ENCODE measurements at regions not wholly inside any gene's neighbourhood (a gene's known extent, or its start where the extent isn't known, plus 50 kb on each side); places are given as distances from the start of the nearest gene placed in this dataset.

DNA sequence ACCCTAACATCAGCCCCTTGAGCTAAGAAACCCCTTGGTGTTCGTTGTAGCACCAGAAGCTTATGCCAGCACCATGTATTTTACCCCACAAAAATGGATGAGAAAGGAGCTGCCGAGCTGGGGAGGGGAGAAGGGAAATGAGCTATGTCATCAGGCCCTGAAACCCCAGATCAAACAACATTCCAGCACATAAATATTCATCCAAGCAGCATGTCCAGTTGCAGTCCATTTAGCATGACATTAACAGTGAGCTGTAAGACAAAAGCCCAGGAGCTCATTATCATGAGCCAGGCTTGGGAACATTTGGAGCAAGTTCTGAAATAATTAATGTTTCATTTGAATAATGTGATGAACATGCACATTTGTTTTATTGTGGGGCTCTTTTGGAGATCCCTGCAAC is 630.1 kb upstream of the TMEM132C start:
- DNase-seq (ENCODE audit: low spot score) = peak; percentile 10

- no peak for DNase-seq (ENCODE audit: low spot score)
These were observed 626.6 kb upstream of the TMEM132C start for GRCh38 chr12:127640181-127640886.

- no peak for DNase-seq (ENCODE audit: low spot score)
These were observed 624.8 kb upstream of the TMEM132C start for GRCh38 chr12:127642208-127642607.

DNA sequence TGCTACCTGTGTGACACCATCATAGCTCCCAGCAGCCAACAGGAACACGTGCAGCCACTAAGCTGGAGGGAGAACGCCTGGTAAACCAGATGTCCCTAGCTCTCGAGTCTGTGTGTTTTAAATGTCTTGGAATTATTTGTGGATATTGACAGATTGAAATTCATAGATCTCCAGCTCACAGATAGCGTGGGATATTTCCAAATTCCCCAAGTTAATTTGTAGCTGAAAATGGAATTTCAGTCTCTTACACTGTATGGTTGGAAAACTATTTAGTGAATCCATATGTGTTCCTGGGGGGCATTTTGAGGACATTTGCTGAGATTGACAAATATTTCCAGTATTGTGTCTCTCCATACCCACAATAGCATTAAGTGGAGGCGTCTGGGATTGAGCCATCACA is 618.6 kb upstream of the TMEM132C start:
- no peak for DNase-seq (ENCODE audit: low spot score)

GRCh38 chr12:127649961-127650360 is 617.0 kb upstream of the TMEM132C start:
- DNase-seq (ENCODE audit: low spot score) = no peak

DNA sequence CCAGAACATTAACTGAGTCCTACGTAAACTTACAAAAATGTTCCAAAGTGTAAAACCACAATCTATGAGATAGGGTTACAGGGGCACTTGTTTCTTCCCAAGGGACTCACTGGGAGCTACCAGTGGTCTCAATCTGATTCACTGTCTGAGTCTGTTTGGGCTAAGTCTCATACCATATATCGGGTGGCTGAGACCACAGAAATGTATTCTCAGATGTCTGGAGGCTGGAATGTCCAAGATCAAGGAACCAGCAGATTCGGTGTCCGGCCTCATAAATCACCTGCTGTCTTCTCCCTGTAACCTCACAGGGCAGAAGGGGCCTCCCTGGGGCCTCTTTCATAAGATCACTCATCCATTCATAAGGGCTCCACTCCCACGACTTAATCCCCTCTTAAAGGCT is 616.3 kb upstream of the TMEM132C start:
- DNase-seq (ENCODE audit: low spot score) = no peak

DNA sequence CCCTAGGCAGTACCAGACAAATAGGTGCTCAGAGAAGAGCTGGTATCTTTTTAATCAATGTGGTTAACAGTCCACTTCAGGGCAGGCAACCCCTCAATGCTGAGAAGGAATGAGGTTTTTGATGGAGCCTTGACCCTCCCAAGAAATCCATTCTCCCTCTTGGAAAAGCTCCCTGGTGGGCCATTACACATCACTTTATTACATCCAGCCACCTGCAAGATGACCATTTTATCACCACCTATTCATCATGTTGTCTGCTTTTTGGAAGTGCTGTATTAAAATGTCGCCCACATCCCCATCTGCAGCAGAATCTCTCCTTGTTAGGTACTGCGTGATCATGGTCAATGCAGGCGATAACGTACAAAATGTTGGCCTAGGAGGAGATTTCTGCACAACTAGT is 614.7 kb upstream of the TMEM132C start:
- DNase-seq (ENCODE audit: low spot score) = no peak

GRCh38 chr12:127654383-127654985 is 612.5 kb upstream of the TMEM132C start:
- no peak for DNase-seq (ENCODE audit: low spot score)

DNA sequence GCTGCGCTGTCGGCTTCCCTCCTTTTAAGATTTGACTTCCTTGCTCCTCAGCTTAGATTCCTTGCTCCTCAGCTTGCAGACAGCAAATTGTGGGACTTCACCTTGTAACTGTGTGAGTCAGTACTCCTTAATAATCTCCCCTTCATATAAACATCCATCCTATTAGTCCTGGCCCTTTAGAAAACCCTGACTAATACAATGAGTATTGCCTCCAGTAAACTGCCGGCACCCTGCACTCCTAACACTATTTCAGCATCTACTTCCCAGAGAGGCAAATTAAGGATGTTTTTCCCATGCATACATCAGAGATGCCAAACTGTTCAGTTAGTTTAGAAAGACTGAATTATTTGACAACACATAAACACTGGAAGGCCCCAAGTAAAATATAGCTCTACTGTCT is 611.3 kb upstream of the TMEM132C start:
- DNase-seq (ENCODE audit: low spot score) = no peak

GRCh38 chr12:127656266-127656665 is 610.7 kb upstream of the TMEM132C start:
- no peak for DNase-seq (ENCODE audit: low spot score)

GRCh38 chr12:127657036-127657435 is 609.9 kb upstream of the TMEM132C start:
- no peak for DNase-seq (ENCODE audit: low spot score)

DNA sequence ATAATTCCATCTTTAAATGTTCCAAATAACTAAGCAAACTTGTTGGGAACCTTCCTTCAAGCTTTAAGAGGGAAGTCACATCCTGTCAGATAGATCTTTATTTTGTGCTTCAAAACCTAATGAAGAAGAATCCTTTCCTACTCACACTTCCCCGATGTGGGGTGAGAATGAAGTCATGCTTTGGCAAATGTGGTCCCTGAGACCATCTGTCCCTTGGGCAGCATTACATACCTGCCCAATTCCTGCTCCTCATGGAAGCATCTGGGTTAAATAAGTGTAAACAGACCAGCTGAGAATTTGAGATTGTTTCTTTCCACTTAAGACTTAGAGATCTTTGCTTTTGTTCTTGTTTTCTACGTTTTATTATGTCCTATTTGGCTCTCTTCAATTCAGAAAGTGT is 606.0 kb upstream of the TMEM132C start:
- DNase-seq (ENCODE audit: low spot score) = peak; percentile 96

DNA sequence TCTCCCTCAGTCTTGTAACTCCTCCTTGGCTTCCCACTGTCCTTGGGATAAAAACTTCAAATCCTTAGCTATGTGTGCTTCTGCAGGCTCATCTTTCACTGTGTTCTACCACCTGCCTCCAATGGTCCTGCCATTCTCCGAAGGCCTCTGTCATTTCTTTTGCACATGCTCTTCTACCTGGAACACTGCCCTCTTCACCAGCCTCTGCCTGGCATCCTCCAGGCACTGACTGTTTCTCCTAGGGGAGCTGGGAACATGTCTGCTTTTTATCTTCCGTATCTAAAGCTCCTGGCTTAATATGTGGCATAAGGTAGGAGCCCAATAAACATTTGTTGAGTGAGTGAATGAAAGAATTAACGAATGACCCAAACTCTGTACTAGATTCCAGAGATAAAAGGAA is 603.3 kb upstream of the TMEM132C start:
- peak; percentile 70 for DNase-seq (ENCODE audit: low spot score)

- DNase-seq (ENCODE audit: low spot score) = no peak
These were observed 602.1 kb upstream of the TMEM132C start for GRCh38 chr12:127664901-127665300.

- DNase-seq (ENCODE audit: low spot score) = no peak
These were observed 599.8 kb upstream of the TMEM132C start for GRCh38 chr12:127667131-127667685.

DNA sequence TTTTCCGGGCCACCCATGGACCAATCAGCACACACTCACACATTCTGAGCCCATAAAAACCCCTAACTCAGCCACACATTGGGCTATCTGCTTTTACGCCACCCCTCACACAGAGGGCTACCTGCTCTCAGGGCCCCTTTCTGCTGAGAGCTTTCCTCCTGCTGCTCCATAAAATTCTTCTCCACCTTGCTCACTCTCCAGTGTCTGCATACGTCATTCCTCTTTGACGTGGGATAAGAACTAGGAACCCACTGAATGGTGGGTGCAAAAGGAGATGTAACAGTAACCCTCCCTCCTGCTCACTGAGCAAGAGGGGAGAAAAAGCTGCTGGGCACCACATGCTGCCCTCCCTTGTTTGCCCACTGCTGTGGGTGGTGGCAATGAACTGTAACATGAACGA is 596.7 kb upstream of the TMEM132C start:
- no peak for DNase-seq (ENCODE audit: low spot score)

DNA sequence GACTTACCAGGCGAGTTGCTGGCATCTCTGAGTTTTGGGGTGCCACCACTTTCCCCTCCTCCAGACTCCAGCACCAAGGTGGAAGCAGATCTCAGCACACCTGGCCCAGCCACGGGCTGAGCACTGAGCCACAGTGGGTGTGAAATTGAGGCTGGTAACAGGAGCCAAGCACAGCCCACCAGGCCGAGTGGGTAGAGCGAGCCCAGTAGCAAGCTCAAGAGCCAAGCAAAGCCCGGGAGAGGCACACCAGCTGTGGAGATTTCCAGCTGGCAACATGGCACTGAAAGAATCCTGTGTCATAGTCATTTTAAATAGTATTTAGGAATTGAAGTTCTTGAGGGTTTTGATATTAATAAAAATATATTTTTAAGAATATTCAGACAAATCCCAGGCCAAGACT is 596.2 kb upstream of the TMEM132C start:
- no peak for DNase-seq (ENCODE audit: low spot score)

- DNase-seq (ENCODE audit: low spot score) = peak; percentile 49
These were observed 591.0 kb upstream of the TMEM132C start for GRCh38 chr12:127675936-127676335.

DNA sequence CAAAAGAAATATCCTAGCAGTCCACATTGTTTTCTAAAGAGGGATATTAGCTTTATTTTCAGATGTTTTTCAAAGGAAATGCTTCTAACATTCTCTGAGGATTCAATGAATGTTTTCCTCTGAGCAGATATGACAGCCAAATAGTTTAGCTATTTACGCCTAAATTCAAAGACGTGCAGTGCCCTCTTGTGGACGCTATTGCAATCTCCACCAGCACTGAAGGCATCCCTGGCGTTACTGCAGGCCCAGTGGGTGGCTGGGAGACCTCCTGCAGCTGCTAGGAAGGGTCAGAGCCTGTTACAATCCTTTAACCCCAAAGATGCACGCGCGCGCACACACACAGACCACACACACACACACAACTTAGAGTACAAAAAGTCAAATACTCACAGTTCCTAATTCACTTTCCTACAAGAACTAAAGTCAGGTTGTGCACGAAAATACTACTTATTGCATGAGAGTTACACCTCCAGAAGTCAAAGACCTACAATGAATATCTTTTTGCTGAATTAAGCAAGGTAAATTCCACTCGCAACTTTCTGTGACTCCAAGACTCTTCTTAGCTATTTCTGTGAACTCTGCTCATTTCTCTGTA is 589.3 kb upstream of the TMEM132C start:
- peak; percentile 92 for DNase-seq (ENCODE audit: low spot score)

DNA sequence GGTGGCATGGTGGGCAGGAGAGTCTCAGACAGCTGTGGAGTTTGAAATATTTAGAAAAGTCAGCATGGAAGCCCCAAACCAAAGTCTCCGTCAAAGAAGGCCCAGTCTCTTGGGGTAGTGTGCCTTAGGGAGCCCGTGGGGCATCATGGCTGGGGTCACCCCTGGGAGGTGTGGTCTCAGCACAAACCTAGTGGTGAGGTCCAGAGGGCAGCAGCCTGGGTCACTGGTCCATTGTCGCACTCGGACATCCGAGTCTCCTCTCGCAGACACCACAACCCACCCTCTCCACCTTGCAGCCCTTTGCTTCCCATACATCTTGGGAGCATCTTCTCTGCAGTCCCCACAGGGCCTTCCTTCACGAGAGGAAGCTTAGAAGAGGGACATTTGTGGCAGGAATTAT is 588.0 kb upstream of the TMEM132C start:
- DNase-seq (ENCODE audit: low spot score) = no peak

DNA sequence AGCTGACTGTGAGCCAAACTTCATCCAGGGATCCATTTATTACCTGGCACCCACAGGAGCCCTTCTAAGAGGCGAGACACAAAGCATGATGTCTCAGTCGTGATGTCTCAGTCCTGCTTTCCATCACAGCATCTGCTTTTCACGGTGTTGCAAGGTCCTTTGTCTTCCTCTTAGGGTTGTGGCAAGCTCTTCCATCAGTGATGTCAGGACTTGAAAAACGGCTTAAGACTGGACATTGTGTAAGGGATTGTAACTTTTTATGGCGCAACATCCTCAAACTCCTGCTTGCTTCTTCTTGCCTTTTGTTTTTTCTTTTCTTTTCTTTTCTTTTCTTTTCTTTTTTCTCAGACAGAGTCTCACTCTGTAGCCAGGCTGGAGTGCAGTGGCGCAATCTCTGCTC is 586.5 kb upstream of the TMEM132C start:
- no peak for DNase-seq (ENCODE audit: low spot score)

GRCh38 chr12:127681151-127681754 is 585.7 kb upstream of the TMEM132C start:
- no peak for DNase-seq (ENCODE audit: low spot score)

DNA sequence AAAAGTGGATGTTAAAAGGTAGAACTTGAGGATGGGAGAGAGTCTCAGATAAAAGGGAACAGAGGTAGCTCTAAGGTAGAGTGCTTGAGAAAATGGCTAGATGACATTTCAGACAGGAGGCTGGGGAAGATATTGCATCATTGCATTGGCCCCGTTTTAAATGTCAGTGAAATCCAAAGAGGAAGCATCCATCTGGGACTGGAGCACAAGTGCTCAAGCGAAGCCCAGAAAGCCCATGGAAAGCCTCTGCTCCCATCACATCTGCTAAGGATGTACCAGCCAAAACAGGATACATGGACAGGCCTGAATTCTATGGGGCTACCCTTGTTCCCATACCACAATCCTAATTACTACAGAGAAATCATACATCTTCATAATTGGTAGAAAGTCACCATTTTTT is 581.5 kb upstream of the TMEM132C start:
- DNase-seq (ENCODE audit: low spot score) = peak; percentile 93

Data from cerebellar cortex (tissue), 1 donor.